ENCODE measurements at regions not wholly inside any gene's neighbourhood (a gene's known extent, or its start where the extent isn't known, plus 50 kb on each side); places are given as distances from the start of the nearest gene placed in this dataset.

- H3K36me3 Mint-ChIP-seq (ENCODE audit: low read depth), result peaks cover 2% of the 10 kb centered on the region
- H3K4me1 Mint-ChIP-seq (ENCODE audit: low read depth), result peaks cover 28% of the 10 kb centered on the region
- no peak for DNase-seq (ENCODE audit: low spot score)
- no peak overlapping the region for H3K4me3 Mint-ChIP-seq (ENCODE audit: unreplicated experiment)
- H3K9me3 Mint-ChIP-seq (ENCODE audit: low read depth), result no peaks in the 10 kb centered on the region
- no peak overlapping the region for H3K27ac Mint-ChIP-seq (ENCODE audit: unreplicated experiment)
- H3K27me3 Mint-ChIP-seq (ENCODE audit: low read depth), result peaks cover 3% of the 10 kb centered on the region
- TF ChIP-seq CTCF (IDR thresholded peaks at IDR 0.05), result no peak
Measured at GRCh38 chr17:17417718-17418181, 59.0 kb upstream of the MED9 start.

GRCh38 chr17:17419166-17419565 is 57.6 kb upstream of the MED9 start:
- no peak for TF ChIP-seq CTCF (IDR thresholded peaks at IDR 0.05)
- Mint-ChIP-seq H3K36me3 (ENCODE audit: low read depth) (peaks cover 2% of the 10 kb centered on the region), H3K9me3 (ENCODE audit: low read depth) (no peaks in the 10 kb centered on the region), H3K4me1 (ENCODE audit: low read depth) (peaks cover 23% of the 10 kb centered on the region), H3K27me3 (ENCODE audit: low read depth) (no peaks in the 10 kb centered on the region), H3K4me3 (ENCODE audit: unreplicated experiment) (no peak overlapping the region), H3K27ac (ENCODE audit: unreplicated experiment) (no peak overlapping the region)
- no peak for DNase-seq (ENCODE audit: low spot score)

DNA sequence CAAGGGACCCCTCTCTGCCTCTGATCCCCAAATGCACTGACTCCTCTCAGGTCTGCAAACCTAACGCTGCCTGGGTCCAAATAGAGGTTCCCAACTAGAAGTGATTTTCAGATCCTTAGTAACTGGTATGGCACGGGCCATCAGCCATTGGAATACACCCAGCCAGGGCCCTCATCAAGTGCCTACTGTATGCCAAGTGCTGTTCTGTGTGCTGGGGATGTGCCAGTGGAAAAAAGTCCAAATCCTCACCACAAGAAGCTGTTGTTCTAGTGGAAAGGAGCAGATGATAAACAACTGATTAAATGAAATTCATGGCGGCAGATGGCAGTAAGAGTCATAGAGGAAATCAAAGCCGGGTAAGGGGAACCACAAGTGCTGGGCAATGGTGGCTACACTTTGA is 57.2 kb upstream of the MED9 start:
- Mint-ChIP-seq H3K9me3 (ENCODE audit: low read depth) (no peaks in the 10 kb centered on the region), H3K36me3 (ENCODE audit: low read depth) (peaks cover 2% of the 10 kb centered on the region), H3K4me3 (ENCODE audit: unreplicated experiment) (no peak overlapping the region), H3K27me3 (ENCODE audit: low read depth) (no peaks in the 10 kb centered on the region), H3K4me1 (ENCODE audit: low read depth) (peaks cover 18% of the 10 kb centered on the region), H3K27ac (ENCODE audit: unreplicated experiment) (no peak overlapping the region)
- no peak for DNase-seq (ENCODE audit: low spot score)
- TF ChIP-seq CTCF (IDR thresholded peaks at IDR 0.05), result no peak

- DNase-seq (ENCODE audit: low spot score), result no peak
- H3K27ac Mint-ChIP-seq (ENCODE audit: unreplicated experiment), result no peak overlapping the region
- H3K4me3 Mint-ChIP-seq (ENCODE audit: unreplicated experiment), result no peak overlapping the region
- no peak for TF ChIP-seq CTCF (IDR thresholded peaks at IDR 0.05)
- H3K36me3 Mint-ChIP-seq (ENCODE audit: low read depth), result peaks cover 2% of the 10 kb centered on the region
- no peaks in the 10 kb centered on the region for H3K9me3 Mint-ChIP-seq (ENCODE audit: low read depth)
- peaks cover 14% of the 10 kb centered on the region for H3K4me1 Mint-ChIP-seq (ENCODE audit: low read depth)
- no peaks in the 10 kb centered on the region for H3K27me3 Mint-ChIP-seq (ENCODE audit: low read depth)
Measured at GRCh38 chr17:17420082-17420481, 56.7 kb upstream of the MED9 start.

- H3K36me3 Mint-ChIP-seq (ENCODE audit: low read depth), result peaks cover 2% of the 10 kb centered on the region
- H3K27me3 Mint-ChIP-seq (ENCODE audit: low read depth), result no peaks in the 10 kb centered on the region
- H3K4me3 Mint-ChIP-seq (ENCODE audit: unreplicated experiment), result no peak overlapping the region
- H3K27ac Mint-ChIP-seq (ENCODE audit: unreplicated experiment), result no peak overlapping the region
- H3K4me1 Mint-ChIP-seq (ENCODE audit: low read depth), result peaks cover 12% of the 10 kb centered on the region
- DNase-seq (ENCODE audit: low spot score), result no peak
- no peak for TF ChIP-seq CTCF (IDR thresholded peaks at IDR 0.05)
- no peaks in the 10 kb centered on the region for H3K9me3 Mint-ChIP-seq (ENCODE audit: low read depth)
Measured at GRCh38 chr17:17420561-17421269, 56.1 kb upstream of the MED9 start.
